GM23248 (cell line): ENCODE measurements at regions not wholly inside any gene's neighbourhood (a gene's known extent, or its start where the extent isn't known, plus 50 kb on each side); places are given as distances from the start of the nearest gene placed in this dataset.

Source experiments
- DNase-seq: peaks from one replicate; pipeline ENCODE4 v3.0.0-alpha.2; 2015
- H2AFZ ChIP-seq: fragments of 200-600 bp; sonication (generic); 2 replicates; pipeline ENCODE4 v1.6.1; 2016; ENCODE audit warnings: antibody characterized with exemption
- H3F3A ChIP-seq: fragments of 200-600 bp; sonication (generic); 2 replicates; pipeline ENCODE4 v1.6.1; 2016; ENCODE audit warnings: mild to moderate bottlenecking, antibody characterized with exemption, mixed run types; ENCODE audit not compliant: insufficient read depth
- H3K27ac ChIP-seq: fragments of 200-600 bp; sonication (generic); 2 replicates; pipeline ENCODE4 v1.5.1; 2016; ENCODE audit warnings: mild to moderate bottlenecking
- H3K27me3 ChIP-seq: fragments of 200-600 bp; sonication (generic); replicated peaks from 2 replicates; pipeline ENCODE4 v1.6.1; 2016; ENCODE audit warnings: mild to moderate bottlenecking; ENCODE audit not compliant: insufficient read depth
- H3K36me3 ChIP-seq: fragments of 200-600 bp; sonication (generic); 2 replicates; pipeline ENCODE4 v1.6.1; 2016; ENCODE audit warnings: low read depth, mild to moderate bottlenecking
- H3K4me1 ChIP-seq: fragments of 200-600 bp; sonication (generic); 2 replicates; pipeline ENCODE4 v1.6.1; 2016; ENCODE audit warnings: mild to moderate bottlenecking; ENCODE audit not compliant: insufficient read depth
- H3K4me2 ChIP-seq: fragments of 200-600 bp; sonication (generic); one replicate; pipeline ENCODE4 v1.6.1; 2016; ENCODE audit warnings: mild to moderate bottlenecking; ENCODE audit not compliant: unreplicated experiment
- H3K4me3 ChIP-seq: fragments of 200-600 bp; sonication (generic); 2 replicates; pipeline ENCODE4 v1.5.1; 2016; ENCODE audit warnings: mild to moderate bottlenecking
- H3K79me2 ChIP-seq: fragments of 200-600 bp; sonication (generic); 2 replicates; pipeline ENCODE4 v1.6.1; 2016; ENCODE audit warnings: mild to moderate bottlenecking; ENCODE audit not compliant: insufficient read depth
- H3K9ac ChIP-seq: fragments of 200-600 bp; sonication (generic); 2 replicates; pipeline ENCODE4 v1.6.1; 2016; ENCODE audit warnings: mild to moderate bottlenecking
- H3K9me2 ChIP-seq: fragments of 200-600 bp; sonication (generic); 2 replicates; pipeline ENCODE4 v1.6.1; 2016; ENCODE audit warnings: mixed run types, mild to moderate bottlenecking, moderate library complexity; ENCODE audit not compliant: insufficient read depth
- H3K9me3 ChIP-seq: fragments of 200-600 bp; sonication (generic); one replicate; pipeline ENCODE4 v1.6.1; 2017; ENCODE audit warnings: low read depth
- H4K20me1 ChIP-seq: fragments of 200-600 bp; sonication (generic); 2 replicates; pipeline ENCODE4 v1.6.0; 2016; ENCODE audit not compliant: insufficient read depth
- EZH2 ChIP-seq: fragments of 200-600 bp; sonication (generic); IDR thresholded peaks from 2 replicates; pipeline ENCODE4 v1.6.1; 2018; ENCODE audit warnings: antibody characterized with exemption, mild to moderate bottlenecking; ENCODE audit not compliant: insufficient read depth, poor library complexity, severe bottlenecking
- EZH2phosphoT487 ChIP-seq: fragments of 200-600 bp; sonication (generic); IDR thresholded peaks from 2 replicates; pipeline ENCODE4 v1.6.1; 2018; ENCODE audit warnings: antibody characterized with exemption, moderate library complexity, mild to moderate bottlenecking, low read depth; ENCODE audit not compliant: insufficient read depth
- WGBS, 2 experiments: methylation state at CpG; one replicate each; pipeline ENCODE4 v1.1.6; 2015 to 2017; ENCODE audit warnings: low lambda C conversion rate in 2 of 2, low coverage in 1 of 2; ENCODE audit errors: missing lambda C conversion rate in 2 of 2; 5-methylcytosine and 5-hydroxymethylcytosine counted together
- in situ Hi-C: fragments of 300-500 bp; cut with MboI; formaldehyde crosslinking; loops from 2 replicates; pipeline ENCODE4 v1.15.0; 2020

DNA sequence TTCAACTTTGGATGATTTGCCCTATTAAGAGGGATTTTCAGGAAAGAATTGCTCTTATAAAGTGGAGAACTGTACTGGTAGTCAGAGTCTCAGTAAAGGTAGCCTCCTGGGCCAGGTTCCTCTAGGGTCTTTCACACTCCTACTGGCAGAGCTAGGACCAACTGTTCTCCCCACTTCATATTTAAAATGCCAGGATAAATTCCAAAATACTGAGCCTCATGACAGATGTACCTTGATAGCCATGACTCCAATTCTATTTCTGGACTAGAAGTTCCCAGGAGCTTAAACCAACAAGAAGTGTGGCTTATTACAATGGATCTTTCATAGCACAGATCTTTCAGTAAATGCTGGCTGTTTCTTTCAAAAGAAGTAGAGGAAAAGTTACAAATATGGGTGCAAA, 126.5 kb downstream of the C12orf75 start:
- H3K4me1 ChIP-seq = peaks cover 19% of the 10 kb centered on the region
- no peak overlapping the region for H3K9ac ChIP-seq
- TF ChIP-seq EZH2phosphoT487 (no peak), EZH2 (no peak)
- no peaks in the 10 kb centered on the region for H3K27me3 ChIP-seq
- peaks cover 6% of the 10 kb centered on the region; the same call in 1 of the 2 replicates for H3F3A ChIP-seq
- no peaks in the 10 kb centered on the region for H3K36me3 ChIP-seq
- H3K4me3 ChIP-seq = no peak overlapping the region
- DNase-seq = no peak
- in situ Hi-C loops = no loop called here
- H2AFZ ChIP-seq = no peak overlapping the region
- no peaks in the 10 kb centered on the region for H3K9me3 ChIP-seq
- no peak overlapping the region for H3K4me2 ChIP-seq
- H4K20me1 ChIP-seq = no peaks in the 10 kb centered on the region
- H3K79me2 ChIP-seq = no peaks in the 10 kb centered on the region
- H3K27ac ChIP-seq = no peak overlapping the region
- H3K9me2 ChIP-seq = no peaks in the 10 kb centered on the region

DNA sequence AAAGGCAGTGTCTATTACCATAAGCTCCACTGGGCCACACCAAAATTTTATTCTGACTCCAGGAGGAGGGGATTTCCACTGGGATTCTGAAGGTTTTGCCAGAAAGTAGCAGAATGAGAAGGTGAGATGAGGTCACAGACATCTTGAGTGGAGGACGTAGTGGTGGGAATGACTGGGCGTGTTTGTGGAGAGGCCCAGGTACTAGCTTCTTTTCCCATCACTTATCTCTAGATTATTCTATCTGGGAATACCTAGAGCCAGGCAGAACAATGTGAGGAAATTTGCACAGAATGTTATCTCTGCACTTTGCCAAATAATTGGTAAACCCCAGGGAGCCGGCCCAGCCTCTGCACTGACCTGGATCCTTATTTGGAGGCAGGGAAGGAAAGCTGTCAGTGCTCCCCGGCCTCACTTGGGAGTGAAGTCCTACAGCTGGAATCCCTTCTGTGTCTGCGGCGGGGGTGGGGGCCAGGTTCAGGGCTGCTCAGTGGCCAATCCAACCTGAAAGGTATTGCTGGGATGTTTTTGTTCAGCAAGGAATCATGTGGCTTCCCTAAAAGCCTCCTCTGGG, 129.4 kb downstream of the C12orf75 start:
- H3K4me2 ChIP-seq = no peak overlapping the region
- H2AFZ ChIP-seq = no peak overlapping the region
- H3F3A ChIP-seq = peaks cover 19% of the 10 kb centered on the region; the same call in 1 of the 2 replicates
- no peaks in the 10 kb centered on the region for H3K36me3 ChIP-seq
- no peak overlapping the region for H3K9ac ChIP-seq
- H3K9me3 ChIP-seq = no peaks in the 10 kb centered on the region
- H3K27me3 ChIP-seq = no peaks in the 10 kb centered on the region
- no peak for DNase-seq
- no peaks in the 10 kb centered on the region for H3K9me2 ChIP-seq
- no peaks in the 10 kb centered on the region for H3K79me2 ChIP-seq
- in situ Hi-C loops = no loop called here
- no peak overlapping the region for H3K27ac ChIP-seq
- no peak for TF ChIP-seq EZH2phosphoT487
- TF ChIP-seq EZH2 = no peak
- WGBS, 2 experiments = 86 to 88% methylated on average over 6 of the region's 6 CpGs
- H3K4me1 ChIP-seq = peaks cover 15% of the 10 kb centered on the region
- no peak overlapping the region for H3K4me3 ChIP-seq
- H4K20me1 ChIP-seq = no peaks in the 10 kb centered on the region

DNA sequence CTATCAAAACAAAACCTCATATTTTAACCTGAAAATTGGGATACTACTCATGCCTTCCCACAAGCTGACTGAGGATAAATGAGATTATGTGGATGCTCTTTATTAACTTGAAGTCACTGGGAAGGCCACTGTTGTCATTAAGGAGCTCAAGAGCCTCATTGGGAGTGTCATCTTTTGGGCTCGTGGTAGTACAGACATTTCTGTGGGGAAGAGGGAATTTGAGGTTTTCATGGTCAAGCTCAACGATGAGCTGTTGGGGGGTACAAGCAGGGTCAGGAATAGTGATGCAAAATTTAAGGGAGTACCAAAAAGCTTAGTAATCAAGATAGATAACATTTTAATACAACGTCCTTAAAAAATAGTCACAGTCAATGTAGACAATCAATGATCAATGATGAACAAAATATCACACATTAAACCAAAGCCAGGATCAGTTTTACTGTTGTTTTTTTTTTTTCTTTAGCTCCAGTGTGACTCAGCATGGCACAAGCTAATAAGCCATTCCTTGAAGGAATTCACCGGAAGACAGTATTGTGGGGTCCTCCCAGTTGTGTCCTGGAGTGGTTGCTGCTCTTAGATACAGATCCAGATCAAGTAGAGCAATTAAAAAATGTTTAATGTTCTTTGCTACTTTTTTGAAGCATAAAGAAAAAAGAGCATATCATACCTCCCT, 130.9 kb downstream of the C12orf75 start:
- DNase-seq = peak; percentile 47
- no peaks in the 10 kb centered on the region for H3K9me3 ChIP-seq
- H3K9me2 ChIP-seq = no peaks in the 10 kb centered on the region
- WGBS, 2 experiments = 68 to 75% methylated on average over 4 of the region's 4 CpGs
- no peaks in the 10 kb centered on the region for H3K36me3 ChIP-seq
- in situ Hi-C loops = no loop called here
- no peak overlapping the region for H3K9ac ChIP-seq
- peaks cover 15% of the 10 kb centered on the region for H3K4me1 ChIP-seq
- no peaks in the 10 kb centered on the region for H3K79me2 ChIP-seq
- no peak overlapping the region for H2AFZ ChIP-seq
- H3K4me3 ChIP-seq = no peak overlapping the region
- no peaks in the 10 kb centered on the region for H3K27me3 ChIP-seq
- no peak overlapping the region for H3K27ac ChIP-seq
- no peak overlapping the region for H3K4me2 ChIP-seq
- no peaks in the 10 kb centered on the region for H4K20me1 ChIP-seq
- H3F3A ChIP-seq = peaks cover 19% of the 10 kb centered on the region; the same call in 1 of the 2 replicates
- TF ChIP-seq EZH2phosphoT487 (no peak), EZH2 (no peak)

DNA sequence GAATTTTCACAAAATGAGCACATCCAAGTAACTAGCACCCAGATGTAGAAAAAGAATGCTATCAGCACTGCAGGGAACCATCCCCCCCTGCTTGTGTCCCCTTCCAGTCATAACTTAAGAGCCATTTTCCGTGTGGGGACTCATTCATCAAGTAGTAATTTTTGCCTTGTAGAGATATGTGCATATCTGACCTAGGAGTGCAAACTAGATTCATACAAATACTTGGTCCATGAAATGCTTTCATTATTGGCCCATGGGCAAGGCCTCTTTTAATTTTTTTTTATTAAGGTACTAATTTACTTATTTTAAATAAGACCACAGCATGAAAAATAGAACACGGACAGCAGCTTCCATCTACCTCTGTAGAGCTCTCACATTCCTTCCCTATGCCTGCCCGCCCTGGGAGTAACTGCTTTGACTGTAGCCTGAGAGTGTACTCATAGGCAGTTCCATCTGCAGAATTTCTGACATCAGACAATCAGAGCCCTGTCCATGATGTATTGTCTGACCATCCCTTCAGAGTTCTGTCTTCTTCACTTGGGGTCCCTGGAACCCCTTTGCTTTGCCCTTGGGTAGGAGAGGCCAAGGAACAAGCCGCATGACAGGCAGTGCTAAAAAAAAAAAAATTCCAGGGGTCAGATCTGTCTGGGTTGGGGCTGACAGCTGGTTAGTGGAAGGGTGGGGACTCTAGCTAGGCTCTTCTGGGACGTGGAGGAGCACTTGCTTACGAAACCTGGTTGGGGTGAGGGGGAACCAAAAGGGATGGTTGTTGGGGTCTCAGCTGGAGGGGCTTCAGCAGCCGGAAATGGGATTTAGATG, 131.7 kb downstream of the C12orf75 start:
- H3K27ac ChIP-seq = no peak overlapping the region
- TF ChIP-seq EZH2 (no peak), EZH2phosphoT487 (no peak)
- H3K36me3 ChIP-seq = no peaks in the 10 kb centered on the region
- H3K79me2 ChIP-seq = no peaks in the 10 kb centered on the region
- no peak overlapping the region for H3K4me2 ChIP-seq
- no peaks in the 10 kb centered on the region for H4K20me1 ChIP-seq
- no peak overlapping the region for H2AFZ ChIP-seq
- in situ Hi-C loops = no loop called here
- no peaks in the 10 kb centered on the region for H3K27me3 ChIP-seq
- H3K4me1 ChIP-seq = peaks cover 15% of the 10 kb centered on the region
- H3K9me2 ChIP-seq = no peaks in the 10 kb centered on the region
- no peak for DNase-seq
- peaks cover 19% of the 10 kb centered on the region; the same call in 1 of the 2 replicates for H3F3A ChIP-seq
- no peak overlapping the region for H3K9ac ChIP-seq
- no peaks in the 10 kb centered on the region for H3K9me3 ChIP-seq
- WGBS, 2 experiments = 84 to 87% methylated on average over 7 of the region's 7 CpGs
- no peak overlapping the region for H3K4me3 ChIP-seq
